T-helper 1 cell treated with Interleukin-12 subunit alpha and Interleukin-12 subunit beta and Interleukin-4 antibody, amounts not matched to agents 30 μg/mL and 1 μg/mL, for 36 hours (primary cell): ENCODE measurements at regions not wholly inside any gene's neighbourhood (a gene's known extent, or its start where the extent isn't known, plus 50 kb on each side); places are given as distances from the start of the nearest gene placed in this dataset.

ENCODE experiments used
- H3K27ac Mint-ChIP-seq: one replicate; pipeline ENCODE4 v1.8.0; 2021; ENCODE audit warnings: mild to moderate bottlenecking, mixed read lengths
- H3K27me3 Mint-ChIP-seq: one replicate; pipeline ENCODE4 v1.8.0; 2021; ENCODE audit warnings: low read depth, mixed read lengths
- H3K36me3 Mint-ChIP-seq: one replicate; pipeline ENCODE4 v1.8.0; 2021; ENCODE audit warnings: low read depth, mixed read lengths
- H3K4me1 Mint-ChIP-seq: one replicate; pipeline ENCODE4 v1.8.0; 2021; ENCODE audit warnings: low read depth, mixed read lengths
- H3K4me3 Mint-ChIP-seq: one replicate; pipeline ENCODE4 v1.8.0; 2021; ENCODE audit warnings: mild to moderate bottlenecking, moderate library complexity, mixed read lengths
- H3K9me3 Mint-ChIP-seq: one replicate; pipeline ENCODE4 v1.8.0; 2021; ENCODE audit warnings: mixed read lengths

DNA sequence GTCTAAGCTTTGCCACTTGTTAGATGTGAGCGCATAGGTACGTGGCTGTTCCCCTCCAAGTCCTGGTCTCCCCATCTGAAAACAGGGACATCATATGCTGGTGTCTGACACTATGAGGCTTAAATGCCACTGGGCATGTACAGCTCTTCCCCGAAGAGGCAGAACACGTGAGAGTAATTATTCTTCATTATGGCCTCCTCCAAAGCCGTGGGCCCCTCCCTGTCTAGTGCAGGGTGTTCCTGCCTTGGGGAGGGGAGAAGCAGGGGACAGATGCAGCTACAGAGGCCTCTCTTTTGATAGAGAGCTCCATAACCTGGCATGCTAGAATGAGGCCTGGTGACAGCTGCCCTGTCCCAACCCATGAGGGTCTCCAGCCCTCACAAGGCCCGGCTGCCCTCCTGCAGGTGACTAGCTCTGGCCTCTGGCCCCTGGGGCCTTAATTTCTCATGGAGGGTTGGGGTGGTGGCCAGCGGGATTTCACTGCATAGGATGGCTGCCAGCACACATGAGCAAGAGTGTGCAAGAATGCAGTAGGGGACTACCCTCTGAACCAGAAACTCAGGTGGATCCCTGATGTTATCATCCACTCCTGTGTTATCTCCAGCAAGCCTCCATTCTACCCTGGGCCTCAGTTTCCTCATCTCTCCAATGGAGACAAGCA lies 334.6 kb downstream of the MN1 start:
- H3K9me3 Mint-ChIP-seq, result no peaks in the 10 kb centered on the region
- H3K27me3 Mint-ChIP-seq, result no peaks in the 10 kb centered on the region
- no peaks in the 10 kb centered on the region for H3K36me3 Mint-ChIP-seq
- no peak overlapping the region for H3K27ac Mint-ChIP-seq
- no peaks in the 10 kb centered on the region for H3K4me1 Mint-ChIP-seq
- no peak overlapping the region for H3K4me3 Mint-ChIP-seq

DNA sequence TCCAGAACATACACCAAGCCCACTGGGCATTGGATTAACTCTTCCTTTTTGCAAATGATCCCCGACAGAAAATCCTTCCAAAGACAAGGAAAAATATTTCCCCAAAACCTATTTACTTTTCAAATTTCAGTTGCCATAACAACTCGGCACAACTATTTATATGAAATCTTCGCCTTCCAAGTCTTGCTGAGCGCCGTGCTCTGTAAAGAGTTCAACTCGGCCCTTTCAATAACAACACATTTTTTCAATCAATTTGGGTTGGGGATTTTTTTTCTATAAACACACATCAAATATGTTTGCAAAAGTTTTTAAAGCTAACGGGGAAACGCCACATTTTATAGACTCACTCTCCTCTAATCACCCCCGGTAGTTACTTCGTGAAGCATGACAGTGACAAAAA lies 333.8 kb downstream of the MN1 start:
- no peaks in the 10 kb centered on the region for H3K9me3 Mint-ChIP-seq
- H3K36me3 Mint-ChIP-seq, result no peaks in the 10 kb centered on the region
- H3K4me3 Mint-ChIP-seq, result no peak overlapping the region
- H3K27ac Mint-ChIP-seq, result no peak overlapping the region
- no peaks in the 10 kb centered on the region for H3K27me3 Mint-ChIP-seq
- no peaks in the 10 kb centered on the region for H3K4me1 Mint-ChIP-seq

- Mint-ChIP-seq H3K36me3 (no peaks in the 10 kb centered on the region), H3K9me3 (no peaks in the 10 kb centered on the region), H3K27ac (no peak overlapping the region)
Observed at GRCh38 chr22:27468712-27469111, 332.8 kb downstream of the MN1 start.

DNA sequence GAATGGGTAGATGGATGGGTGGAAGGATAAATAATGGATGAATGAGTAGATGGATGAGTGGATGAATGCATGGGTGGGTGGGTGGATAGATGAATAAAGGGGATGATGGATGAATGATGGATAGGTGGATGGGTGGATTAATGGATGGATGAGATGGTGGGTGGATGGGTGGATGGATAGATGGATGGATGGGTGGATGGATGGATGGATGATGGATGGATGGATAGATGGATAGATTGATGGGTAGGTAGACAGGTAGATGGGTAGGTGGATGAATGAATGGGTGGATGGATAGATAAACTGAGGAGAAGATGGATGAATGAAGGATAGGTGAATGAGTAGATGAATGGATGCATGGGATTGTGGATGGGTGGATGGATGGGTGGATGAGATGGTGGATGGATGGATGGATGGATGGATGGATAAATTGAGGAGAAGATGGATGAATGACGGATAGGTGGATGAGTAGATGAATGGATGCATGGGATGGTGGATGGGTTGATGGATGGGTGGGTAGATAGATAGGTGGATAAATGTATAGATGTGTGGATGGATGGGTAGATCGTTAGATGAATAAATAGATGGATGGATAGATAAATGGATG lies 331.3 kb downstream of the MN1 start:
- Mint-ChIP-seq H3K4me3 (no peak overlapping the region), H3K27me3 (no peaks in the 10 kb centered on the region), H3K36me3 (no peaks in the 10 kb centered on the region), H3K9me3 (no peaks in the 10 kb centered on the region), H3K27ac (no peak overlapping the region), H3K4me1 (no peaks in the 10 kb centered on the region)

More at GRCh38 chr22:27468712-27469111, 332.8 kb downstream of the MN1 start:
- Mint-ChIP-seq H3K4me1 (no peaks in the 10 kb centered on the region), H3K27me3 (no peaks in the 10 kb centered on the region), H3K4me3 (no peak overlapping the region)

DNA sequence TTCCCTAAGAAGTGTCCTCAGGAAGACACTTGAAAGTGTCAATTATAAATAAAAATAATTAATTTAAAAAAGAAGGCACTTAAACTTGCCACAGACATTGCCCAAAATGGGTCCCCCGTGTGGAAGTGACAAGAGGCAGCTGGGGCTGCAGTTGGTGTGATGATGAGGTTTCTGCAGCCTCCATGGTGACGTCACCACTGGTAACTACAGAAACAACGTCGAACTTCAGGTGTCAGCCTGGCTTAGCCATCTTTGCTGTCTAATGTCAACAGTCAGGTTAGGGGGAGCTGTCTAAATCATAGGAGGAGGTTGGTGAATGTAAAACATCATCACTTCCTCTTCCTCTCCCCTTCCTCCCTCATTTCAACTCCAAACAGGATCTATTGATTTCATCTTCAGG lies 328.6 kb downstream of the MN1 start:
- H3K4me1 Mint-ChIP-seq, result no peaks in the 10 kb centered on the region
- H3K9me3 Mint-ChIP-seq, result no peaks in the 10 kb centered on the region
- no peaks in the 10 kb centered on the region for H3K36me3 Mint-ChIP-seq

GRCh38 chr22:27473533-27473932 lies 328.0 kb downstream of the MN1 start:
- Mint-ChIP-seq H3K4me3 (no peak overlapping the region), H3K9me3 (no peaks in the 10 kb centered on the region), H3K4me1 (no peaks in the 10 kb centered on the region), H3K36me3 (no peaks in the 10 kb centered on the region), H3K27ac (no peak overlapping the region), H3K27me3 (no peaks in the 10 kb centered on the region)

More for the DNA sequence above, 328.6 kb downstream of the MN1 start:
- no peak overlapping the region for H3K4me3 Mint-ChIP-seq
- H3K27me3 Mint-ChIP-seq, result no peaks in the 10 kb centered on the region
- no peak overlapping the region for H3K27ac Mint-ChIP-seq

- Mint-ChIP-seq H3K4me3 (no peak overlapping the region), H3K27ac (no peak overlapping the region), H3K36me3 (no peaks in the 10 kb centered on the region), H3K4me1 (no peaks in the 10 kb centered on the region), H3K27me3 (no peaks in the 10 kb centered on the region), H3K9me3 (no peaks in the 10 kb centered on the region)
Observed at GRCh38 chr22:27474112-27474571, 327.4 kb downstream of the MN1 start.

DNA sequence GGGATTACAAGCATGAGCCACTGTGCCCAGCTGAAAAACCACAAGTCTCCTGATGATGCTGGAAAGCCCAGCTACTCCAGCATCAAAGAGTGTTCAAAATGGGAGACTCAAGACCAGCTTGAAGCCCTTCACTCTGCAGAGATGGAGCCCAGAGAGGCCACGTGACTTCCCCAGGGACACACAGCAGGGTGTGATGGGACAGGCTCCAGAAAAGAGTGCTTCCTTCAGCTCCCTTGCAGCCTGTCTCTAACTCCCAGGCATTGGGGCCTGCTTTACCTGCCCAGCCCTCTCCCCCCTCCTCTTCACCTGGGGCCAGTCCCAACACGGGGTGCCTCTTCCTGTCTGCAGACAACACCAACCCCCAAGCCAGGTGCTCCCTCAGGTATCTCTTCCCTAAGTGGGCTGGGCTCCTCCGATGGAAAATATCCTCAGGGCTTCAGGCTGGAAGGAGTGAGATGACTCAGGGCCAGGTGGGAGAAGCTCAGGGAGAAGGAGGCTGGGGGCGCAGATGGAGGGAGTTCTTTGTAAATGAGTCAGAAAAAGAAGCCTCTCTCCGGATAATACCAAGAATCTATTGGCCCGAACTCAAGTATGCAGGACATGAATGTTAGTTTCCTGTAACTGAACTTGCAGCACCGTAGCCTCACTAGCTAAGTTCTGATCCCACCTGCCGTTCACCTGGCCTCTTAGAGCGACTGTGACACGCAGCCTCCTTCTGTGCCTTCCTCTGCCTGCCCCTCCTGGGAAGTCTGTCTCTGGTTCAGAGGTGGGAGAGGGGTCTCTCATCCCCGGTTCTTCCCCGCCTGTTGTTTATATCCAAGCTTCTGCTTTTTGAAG lies 326.6 kb downstream of the MN1 start:
- H3K9me3 Mint-ChIP-seq, result no peaks in the 10 kb centered on the region
- H3K27ac Mint-ChIP-seq, result no peak overlapping the region
- no peaks in the 10 kb centered on the region for H3K27me3 Mint-ChIP-seq
- H3K36me3 Mint-ChIP-seq, result no peaks in the 10 kb centered on the region
- H3K4me3 Mint-ChIP-seq, result no peak overlapping the region
- H3K4me1 Mint-ChIP-seq, result no peaks in the 10 kb centered on the region

- no peak overlapping the region for H3K27ac Mint-ChIP-seq
- H3K9me3 Mint-ChIP-seq, result no peaks in the 10 kb centered on the region
- H3K36me3 Mint-ChIP-seq, result no peaks in the 10 kb centered on the region
- no peak overlapping the region for H3K4me3 Mint-ChIP-seq
- no peaks in the 10 kb centered on the region for H3K4me1 Mint-ChIP-seq
- no peaks in the 10 kb centered on the region for H3K27me3 Mint-ChIP-seq
Observed at GRCh38 chr22:27475548-27475897, 326.0 kb downstream of the MN1 start.

GRCh38 chr22:27476318-27476717 lies 325.2 kb downstream of the MN1 start:
- no peaks in the 10 kb centered on the region for H3K4me1 Mint-ChIP-seq
- H3K4me3 Mint-ChIP-seq, result no peak overlapping the region
- H3K36me3 Mint-ChIP-seq, result no peaks in the 10 kb centered on the region
- H3K27me3 Mint-ChIP-seq, result no peaks in the 10 kb centered on the region
- no peaks in the 10 kb centered on the region for H3K9me3 Mint-ChIP-seq
- no peak overlapping the region for H3K27ac Mint-ChIP-seq

- H3K36me3 Mint-ChIP-seq, result no peaks in the 10 kb centered on the region
- H3K27me3 Mint-ChIP-seq, result no peaks in the 10 kb centered on the region
- no peaks in the 10 kb centered on the region for H3K9me3 Mint-ChIP-seq
- no peak overlapping the region for H3K27ac Mint-ChIP-seq
- no peaks in the 10 kb centered on the region for H3K4me1 Mint-ChIP-seq
- H3K4me3 Mint-ChIP-seq, result no peak overlapping the region
Observed at GRCh38 chr22:27476729-27477128, 324.8 kb downstream of the MN1 start.

DNA sequence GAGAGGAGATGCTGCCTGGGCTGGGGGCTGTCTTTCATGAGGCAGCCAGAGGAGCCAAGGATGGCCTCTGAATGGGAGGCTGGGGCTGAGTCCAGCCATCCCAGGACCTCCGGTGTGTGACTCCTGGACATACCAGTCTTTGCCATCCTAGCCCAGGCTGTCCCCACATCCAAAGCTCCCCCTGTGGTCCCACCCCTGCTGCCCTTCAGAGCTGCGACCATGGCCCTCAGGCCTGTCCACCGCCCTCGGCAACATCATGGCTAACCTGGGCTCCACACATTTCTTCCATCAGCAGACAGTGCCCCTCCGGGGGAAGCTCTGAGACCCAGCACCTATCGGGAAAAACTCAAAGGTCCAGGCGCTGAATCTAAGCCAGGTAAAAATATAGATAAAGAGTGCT lies 324.4 kb downstream of the MN1 start:
- Mint-ChIP-seq H3K4me1 (no peaks in the 10 kb centered on the region), H3K36me3 (no peaks in the 10 kb centered on the region), H3K9me3 (no peaks in the 10 kb centered on the region), H3K27me3 (no peaks in the 10 kb centered on the region), H3K27ac (no peak overlapping the region), H3K4me3 (no peak overlapping the region)

DNA sequence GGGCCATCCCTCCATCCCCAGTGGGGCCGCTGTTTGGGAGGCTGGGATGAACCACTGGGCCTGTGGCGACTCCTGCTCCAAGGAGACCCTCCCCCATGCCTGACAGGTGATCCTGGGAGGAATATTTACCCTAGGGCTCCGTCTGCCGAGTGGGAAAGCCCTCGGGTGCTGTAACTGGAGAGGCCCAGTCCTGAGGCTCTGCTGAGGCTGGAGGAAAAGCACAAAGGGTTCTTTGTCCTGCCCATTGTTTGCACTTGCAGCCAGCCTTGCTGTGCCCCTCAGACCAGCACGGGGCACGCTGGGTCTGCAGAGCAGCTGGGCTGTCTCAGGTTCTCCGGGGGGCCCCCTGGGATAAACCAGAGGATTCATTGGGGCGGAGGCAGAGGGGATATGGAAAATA lies 321.1 kb downstream of the MN1 start:
- H3K27me3 Mint-ChIP-seq, result no peaks in the 10 kb centered on the region
- no peak overlapping the region for H3K27ac Mint-ChIP-seq
- no peaks in the 10 kb centered on the region for H3K9me3 Mint-ChIP-seq
- no peak overlapping the region for H3K4me3 Mint-ChIP-seq
- no peaks in the 10 kb centered on the region for H3K36me3 Mint-ChIP-seq
- no peaks in the 10 kb centered on the region for H3K4me1 Mint-ChIP-seq

- Mint-ChIP-seq H3K36me3 (no peaks in the 10 kb centered on the region), H3K4me3 (no peak overlapping the region), H3K27me3 (no peaks in the 10 kb centered on the region)
Observed at GRCh38 chr22:27482402-27482801, 319.2 kb downstream of the MN1 start.

More at GRCh38 chr22:27482402-27482801, 319.2 kb downstream of the MN1 start:
- Mint-ChIP-seq H3K9me3 (no peaks in the 10 kb centered on the region), H3K4me1 (no peaks in the 10 kb centered on the region), H3K27ac (no peak overlapping the region)
